ENCODE measurements at regions not wholly inside any gene's neighbourhood (a gene's known extent, or its start where the extent isn't known, plus 50 kb on each side); places are given as distances from the start of the nearest gene placed in this dataset.
A peak's percentile ranks its signal among the peaks of the same experiment; 100 is the strongest.

DNA sequence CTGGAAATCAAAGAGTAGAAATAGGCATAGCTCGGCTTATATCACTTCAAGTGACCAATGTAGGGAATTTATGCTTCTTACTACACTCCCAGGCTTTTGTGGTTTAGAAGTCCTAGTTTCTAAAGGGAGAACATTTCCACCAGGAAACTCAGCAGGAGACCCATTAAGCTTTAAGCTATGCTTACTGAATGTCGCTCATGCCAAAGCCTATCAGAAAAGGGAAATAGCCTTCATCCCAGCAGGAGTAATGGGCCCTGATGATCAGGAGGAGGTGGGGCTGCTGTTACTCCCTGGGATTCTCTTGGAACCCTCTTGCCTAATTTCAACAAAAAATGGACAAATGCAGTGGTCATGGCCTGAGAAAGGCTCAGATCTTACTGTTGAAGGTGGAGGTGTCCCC lies 54.5 kb upstream of the SEMA6A start:
- no peak for DNase-seq (ENCODE audit: insufficient read length)
- TF ChIP-seq POLR2AphosphoS5 (IDR thresholded peaks at IDR 0.05; ENCODE audit: low read depth, low read length) (no peak), POLR2A (IDR thresholded peaks at IDR 0.05; ENCODE audit: low read depth, low read length) (no peak), TAF1 (IDR thresholded peaks at IDR 0.05; ENCODE audit: borderline replicate concordance, low read depth, low read length) (no peak)
- no peak for FAIRE-seq

DNA sequence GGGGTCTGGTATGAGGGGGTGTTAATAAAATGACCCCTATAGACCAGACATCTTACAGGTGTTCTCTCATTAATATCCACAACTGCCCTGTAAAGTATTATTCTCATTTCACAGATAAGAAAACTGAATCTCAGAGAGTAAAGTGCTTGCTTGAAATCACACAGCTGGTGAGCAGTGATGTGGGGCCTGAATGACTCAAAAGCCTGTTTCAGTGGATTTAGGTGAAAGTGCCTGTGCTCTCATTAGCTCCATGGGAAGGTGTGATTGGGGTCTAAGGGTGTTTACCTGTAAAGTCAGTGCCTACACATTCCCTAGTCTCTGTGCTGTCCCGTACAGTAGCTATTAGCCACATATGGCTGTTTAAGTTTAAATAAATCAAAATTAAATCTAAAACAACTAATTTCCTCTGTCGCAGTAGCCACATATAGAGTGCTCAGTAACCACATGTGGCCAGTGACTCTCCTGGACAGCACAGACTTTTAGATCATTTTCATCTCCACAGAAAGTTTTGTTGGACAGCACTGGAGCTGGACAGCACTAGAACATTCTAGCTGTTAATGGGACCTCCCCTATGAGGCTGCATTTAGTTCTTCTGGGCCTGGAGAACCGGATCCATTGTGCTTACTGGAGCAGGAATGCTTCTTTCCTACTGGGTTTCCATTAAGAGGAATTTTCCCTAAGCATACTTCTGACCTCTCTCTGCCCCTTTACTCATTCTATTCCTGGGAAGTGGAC lies 52.5 kb upstream of the SEMA6A start:
- DNase-seq (ENCODE audit: insufficient read length) (peak; percentile 15), FAIRE-seq (peak; percentile 83)
- TF ChIP-seq TAF1 (IDR thresholded peaks at IDR 0.05; ENCODE audit: borderline replicate concordance, low read depth, low read length) (no peak), POLR2A (IDR thresholded peaks at IDR 0.05; ENCODE audit: low read depth, low read length) (no peak)

DNA sequence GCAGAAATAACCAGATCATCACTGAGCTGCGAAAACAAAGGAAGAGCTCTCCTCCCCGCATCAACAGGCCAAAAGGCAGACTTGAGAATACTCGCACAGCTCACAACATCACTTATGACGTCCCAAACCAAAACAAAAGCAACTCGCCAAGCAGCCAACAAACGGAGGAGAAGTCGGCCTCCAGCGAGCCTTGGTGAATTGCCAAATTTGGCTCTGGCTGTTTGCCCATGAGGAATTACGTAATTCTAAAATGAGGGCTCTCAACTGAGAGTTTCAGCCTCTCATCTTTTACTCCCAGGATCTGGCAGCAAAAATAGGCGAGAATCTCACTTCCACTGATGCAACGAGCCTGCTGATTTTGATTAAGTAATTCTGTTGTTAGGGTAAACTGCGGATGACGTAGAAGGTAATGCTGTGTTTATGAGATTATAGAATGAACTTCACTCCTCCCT lies 51.7 kb upstream of the SEMA6A start:
- no peak for DNase-seq (ENCODE audit: insufficient read length)

More for the DNA sequence above, 51.7 kb upstream of the SEMA6A start:
- FAIRE-seq = no peak
- TF ChIP-seq POLR2A (IDR thresholded peaks at IDR 0.05; ENCODE audit: low read depth, low read length) (no peak), POLR2AphosphoS5 (IDR thresholded peaks at IDR 0.05; ENCODE audit: low read depth, low read length) (no peak), TAF1 (IDR thresholded peaks at IDR 0.05; ENCODE audit: borderline replicate concordance, low read depth, low read length) (no peak)

All from GM12892 (cell line).